Activated CD8-positive, alpha-beta T cell treated with anti-CD3 and anti-CD28 coated beads, Interleukin-2, amount 10 ng/mL, durations not matched to agents 7 days and 5 days (primary cell): ENCODE measurements at regions not wholly inside any gene's neighbourhood (a gene's known extent, or its start where the extent isn't known, plus 50 kb on each side); places are given as distances from the start of the nearest gene placed in this dataset.

Experiments
- ATAC-seq: fragments of 150-1000 bp; cut with Tn5 transposase; one replicate; pipeline ENCODE4 v1.10.0; 2021; ENCODE audit warnings: moderate library complexity
- CTCF ChIA-PET: fragments of 350-600 bp; sonication (Branson Sonifier 250); formaldehyde crosslinking; loops from one replicate; lab custom pipeline; 2021; ENCODE audit warnings: antibody characterized with exemption; lab: Charles Lee
- POLR2A ChIA-PET: fragments of 350-600 bp; sonication (Branson Sonifier 250); formaldehyde crosslinking; loops from one replicate; lab custom pipeline; 2021; ENCODE audit warnings: antibody characterized with exemption; lab: Charles Lee
- DNase-seq: peaks from one replicate; pipeline ENCODE4 v3.0.0-alpha.2; 2020
- H3K27ac Mint-ChIP-seq: one replicate; pipeline ENCODE4 v1.8.0; 2021; ENCODE audit warnings: mild to moderate bottlenecking, mixed read lengths
- H3K27me3 Mint-ChIP-seq: one replicate; pipeline ENCODE4 v1.8.0; 2021; ENCODE audit warnings: low read depth, mixed read lengths
- H3K36me3 Mint-ChIP-seq: one replicate; pipeline ENCODE4 v1.8.0; 2021; ENCODE audit warnings: low read depth, mixed read lengths
- H3K4me1 Mint-ChIP-seq: one replicate; pipeline ENCODE4 v1.8.0; 2021; ENCODE audit warnings: low read depth, mixed read lengths
- H3K4me3 Mint-ChIP-seq: one replicate; pipeline ENCODE4 v1.8.0; 2021; ENCODE audit warnings: mild to moderate bottlenecking, mixed read lengths
- H3K9me3 Mint-ChIP-seq: one replicate; pipeline ENCODE4 v1.8.0; 2022; ENCODE audit warnings: mixed read lengths; ENCODE audit not compliant: insufficient read depth

GRCh38 chrX:97705936-97706335 is 822.2 kb downstream of the RPA4 start:
- ATAC-seq (no peak), DNase-seq (no peak)
- Mint-ChIP-seq H3K4me3 (no peak overlapping the region), H3K27me3 (no peaks in the 10 kb centered on the region), H3K36me3 (no peaks in the 10 kb centered on the region), H3K4me1 (no peaks in the 10 kb centered on the region), H3K9me3 (no peaks in the 10 kb centered on the region), H3K27ac (no peak overlapping the region)
- ChIA-PET CTCF (no interaction called here), POLR2A (no interaction called here)

DNA sequence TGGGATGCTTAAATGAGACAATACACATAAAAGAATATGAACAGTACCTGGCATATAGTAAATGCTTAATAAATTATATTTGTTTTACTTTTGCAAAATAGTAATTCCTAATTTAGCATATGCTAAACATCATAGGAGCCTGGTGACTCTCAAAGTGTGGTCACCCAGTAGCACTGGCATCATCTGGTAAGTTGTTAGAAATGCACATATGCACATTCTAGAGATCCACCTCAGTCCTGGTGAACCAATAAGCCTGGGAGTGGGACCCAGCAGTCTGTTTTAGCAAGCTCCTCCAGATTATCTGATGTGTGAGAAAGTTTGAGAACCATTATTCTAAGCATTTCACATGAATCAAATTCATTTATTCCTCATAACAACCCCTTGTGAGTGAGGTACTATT is 830.4 kb downstream of the RPA4 start:
- ATAC-seq (no peak), DNase-seq (no peak)
- ChIA-PET POLR2A (no interaction called here), CTCF (no interaction called here)
- Mint-ChIP-seq H3K36me3 (no peaks in the 10 kb centered on the region), H3K4me1 (no peaks in the 10 kb centered on the region), H3K4me3 (no peak overlapping the region), H3K9me3 (no peaks in the 10 kb centered on the region), H3K27me3 (no peaks in the 10 kb centered on the region), H3K27ac (no peak overlapping the region)

- ChIA-PET CTCF (no interaction called here), POLR2A (no interaction called here)
- H3K4me1 Mint-ChIP-seq = no peaks in the 10 kb centered on the region
- ATAC-seq = no peak
- no peak overlapping the region for H3K27ac Mint-ChIP-seq
- no peak overlapping the region for H3K4me3 Mint-ChIP-seq
- DNase-seq = no peak
- H3K9me3 Mint-ChIP-seq = no peaks in the 10 kb centered on the region
- H3K27me3 Mint-ChIP-seq = no peaks in the 10 kb centered on the region
- no peaks in the 10 kb centered on the region for H3K36me3 Mint-ChIP-seq
Observed at GRCh38 chrX:97728215-97728614, 844.5 kb downstream of the RPA4 start.

GRCh38 chrX:97740044-97740443 is 856.3 kb downstream of the RPA4 start:
- Mint-ChIP-seq H3K27me3 (no peaks in the 10 kb centered on the region), H3K9me3 (no peaks in the 10 kb centered on the region), H3K27ac (no peak overlapping the region), H3K4me1 (no peaks in the 10 kb centered on the region), H3K4me3 (no peak overlapping the region), H3K36me3 (no peaks in the 10 kb centered on the region)
- DNase-seq (no peak), ATAC-seq (no peak)
- POLR2A ChIA-PET = no interaction called here
- CTCF ChIA-PET = no interaction called here

DNA sequence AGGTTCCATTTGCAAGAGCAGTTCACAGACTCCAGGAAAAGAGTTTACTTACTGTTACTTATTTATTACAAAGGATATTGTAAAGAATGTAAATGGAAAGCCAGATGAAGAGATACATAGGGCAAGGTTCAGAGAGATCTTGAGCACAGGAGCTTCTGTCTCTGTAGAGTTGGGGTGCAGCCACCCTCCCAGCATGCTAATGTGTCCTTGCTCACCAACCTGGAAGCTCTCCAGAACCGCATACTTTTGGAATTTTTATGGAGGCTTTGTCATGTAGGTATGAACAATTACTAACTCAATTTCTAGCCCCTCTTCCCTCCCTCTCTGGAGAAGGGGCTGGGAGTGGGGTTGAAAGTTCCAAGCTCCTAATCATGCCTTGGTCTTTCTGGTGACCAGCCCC is 857.2 kb downstream of the RPA4 start:
- Mint-ChIP-seq H3K27me3 (no peaks in the 10 kb centered on the region), H3K4me1 (no peaks in the 10 kb centered on the region), H3K9me3 (no peaks in the 10 kb centered on the region), H3K4me3 (no peak overlapping the region), H3K36me3 (no peaks in the 10 kb centered on the region), H3K27ac (no peak overlapping the region)
- CTCF ChIA-PET = no interaction called here
- POLR2A ChIA-PET = no interaction called here
- no peak for DNase-seq
- no peak for ATAC-seq

DNA sequence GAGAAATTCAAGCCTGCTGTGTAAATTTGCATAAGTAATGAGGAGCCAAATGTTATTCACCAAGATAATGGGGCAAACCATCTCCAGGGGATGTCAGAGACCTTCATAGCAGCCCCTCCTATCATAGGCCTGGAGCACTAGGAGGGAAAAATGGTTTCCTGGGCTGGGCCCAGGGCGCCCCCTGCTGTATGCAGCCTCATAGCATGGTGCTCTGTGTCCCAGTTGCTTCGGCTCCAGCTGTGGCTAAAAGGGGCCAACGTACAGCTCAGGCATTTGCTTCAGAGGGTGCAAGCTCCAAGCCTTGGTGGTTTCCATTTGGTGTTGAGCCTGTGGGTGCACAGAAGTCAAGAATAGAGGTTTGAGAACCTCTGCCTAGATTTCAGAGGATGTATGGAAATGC is 859.3 kb downstream of the RPA4 start:
- CTCF ChIA-PET = no interaction called here
- H3K27me3 Mint-ChIP-seq = no peaks in the 10 kb centered on the region
- ATAC-seq (no peak), DNase-seq (no peak)
- H3K9me3 Mint-ChIP-seq = no peaks in the 10 kb centered on the region
- no peak overlapping the region for H3K4me3 Mint-ChIP-seq
- H3K4me1 Mint-ChIP-seq = no peaks in the 10 kb centered on the region
- no peaks in the 10 kb centered on the region for H3K36me3 Mint-ChIP-seq
- no peak overlapping the region for H3K27ac Mint-ChIP-seq
- POLR2A ChIA-PET = no interaction called here

- no peaks in the 10 kb centered on the region for H3K27me3 Mint-ChIP-seq
- CTCF ChIA-PET = no interaction called here
- DNase-seq (no peak), ATAC-seq (no peak)
- no peaks in the 10 kb centered on the region for H3K4me1 Mint-ChIP-seq
- no peak overlapping the region for H3K27ac Mint-ChIP-seq
- no peak overlapping the region for H3K4me3 Mint-ChIP-seq
- no peaks in the 10 kb centered on the region for H3K36me3 Mint-ChIP-seq
- POLR2A ChIA-PET = no interaction called here
- H3K9me3 Mint-ChIP-seq = no peaks in the 10 kb centered on the region
Observed at GRCh38 chrX:97747346-97747745, 863.6 kb downstream of the RPA4 start.

GRCh38 chrX:97751016-97751415 is 867.3 kb downstream of the RPA4 start:
- Mint-ChIP-seq H3K36me3 (no peaks in the 10 kb centered on the region), H3K9me3 (no peaks in the 10 kb centered on the region), H3K4me1 (no peaks in the 10 kb centered on the region), H3K27me3 (no peaks in the 10 kb centered on the region), H3K27ac (no peak overlapping the region), H3K4me3 (no peak overlapping the region)
- DNase-seq (no peak), ATAC-seq (no peak)
- ChIA-PET POLR2A (no interaction called here), CTCF (no interaction called here)

GRCh38 chrX:97751735-97752134 is 868.0 kb downstream of the RPA4 start:
- H3K4me1 Mint-ChIP-seq = no peaks in the 10 kb centered on the region
- H3K27me3 Mint-ChIP-seq = no peaks in the 10 kb centered on the region
- H3K27ac Mint-ChIP-seq = no peak overlapping the region
- DNase-seq = no peak
- no peaks in the 10 kb centered on the region for H3K9me3 Mint-ChIP-seq
- H3K4me3 Mint-ChIP-seq = no peak overlapping the region
- POLR2A ChIA-PET = no interaction called here
- CTCF ChIA-PET = no interaction called here
- no peaks in the 10 kb centered on the region for H3K36me3 Mint-ChIP-seq
- ATAC-seq = no peak

- Mint-ChIP-seq H3K27ac (no peak overlapping the region), H3K4me1 (no peaks in the 10 kb centered on the region), H3K4me3 (no peak overlapping the region), H3K27me3 (no peaks in the 10 kb centered on the region), H3K36me3 (no peaks in the 10 kb centered on the region), H3K9me3 (no peaks in the 10 kb centered on the region)
- ChIA-PET POLR2A (no interaction called here), CTCF (no interaction called here)
- ATAC-seq = no peak
- DNase-seq = no peak
Observed at GRCh38 chrX:97756879-97757278, 873.2 kb downstream of the RPA4 start.

GRCh38 chrX:97763391-97763790 is 879.7 kb downstream of the RPA4 start:
- CTCF ChIA-PET = no interaction called here

DNA sequence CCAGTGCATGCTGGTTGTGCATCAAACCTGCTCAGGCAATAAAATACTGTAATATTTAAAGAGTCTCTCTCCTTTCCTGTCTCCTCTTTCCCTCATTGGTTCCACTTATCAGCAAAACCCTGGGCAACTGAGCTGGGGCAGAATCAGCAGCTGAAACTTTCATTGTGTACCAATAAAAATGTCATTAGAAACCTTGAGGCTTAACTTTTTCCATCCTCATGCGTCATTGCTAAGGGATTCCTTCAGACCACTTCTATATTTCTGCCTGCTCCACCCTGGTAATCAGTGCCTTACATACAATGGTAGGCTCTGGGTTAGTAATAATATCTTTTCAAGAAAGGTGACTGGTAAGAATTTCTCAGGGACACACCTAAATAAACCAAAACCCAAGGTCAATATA is 880.3 kb downstream of the RPA4 start:
- H3K9me3 Mint-ChIP-seq = no peaks in the 10 kb centered on the region
- CTCF ChIA-PET = no interaction called here
- H3K4me3 Mint-ChIP-seq = no peak overlapping the region
- no peak for ATAC-seq
- H3K36me3 Mint-ChIP-seq = no peaks in the 10 kb centered on the region
- no peak for DNase-seq
- H3K27me3 Mint-ChIP-seq = no peaks in the 10 kb centered on the region
- POLR2A ChIA-PET = no interaction called here
- no peaks in the 10 kb centered on the region for H3K4me1 Mint-ChIP-seq
- no peak overlapping the region for H3K27ac Mint-ChIP-seq

More at GRCh38 chrX:97763391-97763790, 879.7 kb downstream of the RPA4 start:
- Mint-ChIP-seq H3K27ac (no peak overlapping the region), H3K36me3 (no peaks in the 10 kb centered on the region), H3K4me3 (no peak overlapping the region), H3K27me3 (no peaks in the 10 kb centered on the region), H3K4me1 (no peaks in the 10 kb centered on the region), H3K9me3 (no peaks in the 10 kb centered on the region)
- POLR2A ChIA-PET = no interaction called here
- ATAC-seq (no peak), DNase-seq (no peak)

DNA sequence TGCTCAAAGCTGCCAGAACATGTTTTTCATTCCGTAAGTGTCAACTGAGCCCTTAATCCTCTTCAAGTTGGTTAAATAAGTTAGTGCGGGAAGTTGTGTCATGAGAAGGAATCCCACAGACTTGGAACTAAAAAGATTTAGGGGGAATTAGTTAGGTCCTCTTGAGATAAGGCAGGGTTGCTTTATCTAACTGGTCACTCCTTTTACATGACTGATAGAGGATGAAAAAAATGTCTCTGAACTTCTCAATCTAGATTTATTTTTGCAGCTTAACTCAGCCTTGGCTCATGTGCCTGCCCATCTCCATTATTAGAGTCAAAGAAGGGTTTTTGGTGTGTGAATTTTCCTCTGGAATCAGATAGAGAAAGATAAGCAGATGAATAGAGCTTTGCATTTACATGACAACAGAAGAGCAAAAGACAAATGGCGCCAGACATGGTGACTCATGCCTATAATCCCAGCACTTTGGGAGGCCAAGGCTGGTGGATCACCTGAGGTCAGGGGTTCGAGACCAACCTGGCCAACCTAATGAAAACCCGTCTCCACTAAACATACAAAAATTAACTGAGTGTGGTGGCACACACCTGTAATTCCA is 882.9 kb downstream of the RPA4 start:
- Mint-ChIP-seq H3K9me3 (no peaks in the 10 kb centered on the region), H3K27ac (no peak overlapping the region), H3K36me3 (no peaks in the 10 kb centered on the region), H3K27me3 (no peaks in the 10 kb centered on the region), H3K4me3 (no peak overlapping the region), H3K4me1 (no peaks in the 10 kb centered on the region)
- POLR2A ChIA-PET = no interaction called here
- ATAC-seq (no peak), DNase-seq (no peak)
- CTCF ChIA-PET = no interaction called here
